Ramos (cell line): ENCODE measurements at regions not wholly inside any gene's neighbourhood (a gene's known extent, or its start where the extent isn't known, plus 50 kb on each side); places are given as distances from the start of the nearest gene placed in this dataset.

Experiments used
- in situ Hi-C: fragments of 300-500 bp; cut with MboI; formaldehyde crosslinking; loops from one replicate; pipeline ENCODE4 v1.14.3; 2022; ENCODE audit warnings: low sequenced_read_pairs; ENCODE audit not compliant: unreplicated experiment

DNA sequence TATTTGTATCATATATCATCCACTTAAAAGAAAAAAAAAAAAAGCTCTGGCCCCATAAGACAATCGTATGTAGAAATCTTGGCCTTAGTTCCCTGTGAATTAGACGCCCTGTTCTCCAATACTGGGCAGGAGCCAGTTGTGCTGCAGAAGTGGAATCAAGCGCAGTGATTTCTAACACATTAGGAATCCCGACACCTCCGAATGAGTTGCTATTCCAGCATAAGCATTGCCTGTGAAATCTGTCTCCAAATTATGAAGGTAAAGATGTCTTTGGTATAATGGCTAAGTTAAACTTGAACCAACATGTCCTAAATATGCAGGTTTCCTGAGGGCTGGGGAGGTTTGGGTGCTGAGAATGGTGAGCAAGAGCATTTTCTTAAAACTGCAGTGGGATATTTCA, 199.4 kb upstream of the ARRDC4 start:
- in situ Hi-C loops = no loop called here

GRCh38 chr15:97783240-97783639, 177.3 kb upstream of the ARRDC4 start:
- in situ Hi-C loops = no loop called here

- in situ Hi-C loops = no loop called here
These were observed 173.8 kb upstream of the ARRDC4 start for GRCh38 chr15:97786741-97787140.

- in situ Hi-C loops = no loop called here
These were observed 170.3 kb upstream of the ARRDC4 start for GRCh38 chr15:97790180-97790579.

DNA sequence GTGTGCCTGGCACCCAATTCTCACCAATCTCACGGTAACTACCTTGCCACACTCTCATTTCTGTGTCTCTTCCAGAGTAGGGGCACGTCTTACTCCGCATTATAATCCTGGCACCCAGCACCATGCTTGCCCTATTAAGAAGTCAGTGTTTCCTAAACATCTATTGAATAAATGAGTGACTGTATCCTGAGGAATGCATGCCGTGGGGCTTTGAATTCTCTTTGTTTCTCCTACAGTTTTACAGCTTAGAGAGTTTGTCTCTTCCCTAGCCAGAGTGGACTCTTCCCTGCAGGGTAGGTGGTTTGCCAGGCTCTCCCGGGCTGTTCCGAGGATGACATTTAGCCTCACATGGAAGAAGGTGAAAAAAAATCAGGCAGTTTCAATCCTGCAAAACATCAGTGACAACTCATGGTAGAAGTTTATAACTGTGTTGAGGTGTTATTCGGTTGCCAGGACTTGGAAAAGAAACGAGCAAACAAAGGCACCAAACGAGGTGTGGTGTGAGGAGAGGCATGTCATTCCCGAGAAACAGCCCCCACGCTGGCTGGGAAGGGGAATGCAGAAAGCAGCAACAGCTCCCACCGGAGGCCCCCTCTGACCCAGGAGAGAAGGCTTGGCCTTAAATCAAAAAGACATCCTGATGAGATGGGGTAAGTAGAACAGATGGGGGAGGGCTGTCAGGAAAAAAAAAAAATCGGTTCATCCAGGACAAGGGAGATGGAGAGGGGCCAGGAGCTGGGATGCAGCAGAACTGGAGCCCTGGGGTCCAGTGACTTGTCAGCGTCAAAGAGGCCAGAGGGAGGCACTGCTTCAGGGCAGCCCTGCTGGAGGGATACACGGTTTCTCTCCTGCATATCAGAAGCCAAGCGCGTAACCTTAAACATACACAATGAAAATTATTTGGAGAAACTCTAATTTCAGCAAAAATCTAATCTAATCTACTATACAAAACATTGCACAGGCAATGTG, 168.4 kb upstream of the ARRDC4 start:
- in situ Hi-C loops = no loop called here

GRCh38 chr15:97804950-97805349, 155.6 kb upstream of the ARRDC4 start:
- in situ Hi-C loops = no loop called here

DNA sequence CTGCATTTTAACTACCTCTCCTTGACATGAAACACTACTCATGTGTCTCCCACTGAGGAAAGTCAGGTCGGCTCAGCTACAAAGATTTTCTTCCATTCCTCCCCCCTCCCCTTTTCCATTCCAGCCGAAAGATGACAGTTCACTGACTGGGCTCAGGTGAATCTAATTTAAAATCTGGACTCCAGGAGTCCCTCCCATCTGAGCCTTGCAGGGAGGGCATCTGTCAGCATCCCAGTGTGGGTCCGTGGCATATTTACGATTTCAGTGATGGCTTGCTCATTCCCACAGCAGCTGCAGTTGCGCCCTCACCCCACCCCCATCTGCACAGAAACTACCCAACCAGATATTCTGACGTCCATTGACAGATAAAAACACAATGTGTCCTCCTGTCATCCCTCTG, 153.7 kb upstream of the ARRDC4 start:
- in situ Hi-C loops = no loop called here

DNA sequence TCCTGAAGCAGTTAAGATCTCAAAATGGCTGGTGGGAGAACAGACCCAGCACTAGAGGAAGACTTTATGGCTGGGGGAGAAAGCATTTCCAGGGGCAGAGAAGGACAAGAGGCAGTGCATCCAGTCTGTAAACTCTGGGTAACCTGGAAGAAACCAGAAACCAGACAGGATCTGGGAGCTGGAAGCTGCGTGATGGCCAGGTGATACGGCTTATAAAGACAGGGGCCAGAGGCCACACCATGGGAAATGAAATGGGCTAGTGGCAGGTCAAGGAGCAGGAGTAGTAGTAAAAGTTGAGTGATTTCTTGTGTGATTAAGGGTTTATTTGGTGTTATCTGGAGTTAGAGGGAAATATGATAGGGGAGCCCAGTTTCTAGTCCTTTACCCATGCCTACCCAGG, 144.7 kb upstream of the ARRDC4 start:
- in situ Hi-C loops = no loop called here

DNA sequence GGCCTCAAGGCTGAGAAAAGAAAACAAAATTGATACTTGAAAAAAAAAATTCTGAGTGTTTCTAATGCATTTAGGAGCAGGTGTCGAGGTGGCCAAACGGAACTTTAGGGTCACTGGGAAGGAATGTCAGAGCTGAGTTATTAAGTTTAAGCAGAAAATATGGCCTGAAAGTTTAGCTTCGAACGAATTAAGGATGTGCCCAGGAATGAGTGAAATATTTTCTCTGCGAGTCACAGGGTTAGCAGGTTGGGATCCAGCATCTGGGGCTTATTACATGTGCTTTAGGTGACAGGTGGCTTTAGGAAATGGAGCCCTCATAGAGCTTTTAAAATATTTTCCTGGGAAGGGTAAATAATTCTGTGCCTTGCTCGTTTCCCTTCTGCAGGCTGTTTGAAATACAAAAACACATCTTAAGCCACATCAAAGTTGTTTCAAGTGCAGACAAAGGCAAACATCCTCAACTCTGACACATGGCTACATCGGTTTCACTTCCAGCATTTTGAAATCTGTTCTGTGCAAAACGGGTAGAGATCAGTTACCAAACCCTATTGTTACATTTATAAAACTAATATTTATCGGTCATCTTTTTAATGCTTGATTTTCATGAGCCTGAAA, 143.1 kb upstream of the ARRDC4 start:
- in situ Hi-C loops = no loop called here

- in situ Hi-C loops = no loop called here
These were observed 124.5 kb upstream of the ARRDC4 start for GRCh38 chr15:97836003-97836402.

- in situ Hi-C loops = no loop called here
These were observed 122.6 kb upstream of the ARRDC4 start for GRCh38 chr15:97837896-97838295.

DNA sequence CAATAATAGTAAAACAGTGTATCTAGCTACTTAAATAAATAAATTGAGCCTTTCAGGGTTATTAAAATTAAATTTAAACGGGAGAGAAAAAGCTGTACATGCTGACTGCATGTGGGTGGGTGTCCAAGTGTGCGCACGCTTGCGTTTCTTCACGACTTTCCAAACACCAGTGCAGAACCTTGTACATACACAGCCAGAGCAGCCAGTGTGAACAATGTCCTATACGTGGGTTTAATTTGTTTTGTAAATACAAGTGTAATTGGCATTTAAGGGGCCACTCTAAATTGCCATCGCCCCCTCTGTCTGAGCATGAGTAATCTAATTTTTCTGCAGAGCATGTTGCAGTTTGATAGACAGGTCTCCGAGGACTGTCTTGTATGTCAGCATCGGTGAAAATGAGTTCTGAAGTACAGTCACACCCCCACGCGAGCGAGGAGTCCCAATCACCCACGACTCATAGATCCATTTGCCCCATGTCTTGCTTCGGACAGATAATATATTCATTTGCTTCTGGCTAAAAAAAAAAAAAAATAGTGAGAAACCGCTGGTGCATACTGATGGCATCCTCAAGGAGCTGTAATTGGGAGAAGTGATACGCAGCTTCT, 121.8 kb upstream of the ARRDC4 start:
- in situ Hi-C loops = no loop called here

- in situ Hi-C loops = no loop called here
These were observed 120.0 kb upstream of the ARRDC4 start for GRCh38 chr15:97840501-97840900.

DNA sequence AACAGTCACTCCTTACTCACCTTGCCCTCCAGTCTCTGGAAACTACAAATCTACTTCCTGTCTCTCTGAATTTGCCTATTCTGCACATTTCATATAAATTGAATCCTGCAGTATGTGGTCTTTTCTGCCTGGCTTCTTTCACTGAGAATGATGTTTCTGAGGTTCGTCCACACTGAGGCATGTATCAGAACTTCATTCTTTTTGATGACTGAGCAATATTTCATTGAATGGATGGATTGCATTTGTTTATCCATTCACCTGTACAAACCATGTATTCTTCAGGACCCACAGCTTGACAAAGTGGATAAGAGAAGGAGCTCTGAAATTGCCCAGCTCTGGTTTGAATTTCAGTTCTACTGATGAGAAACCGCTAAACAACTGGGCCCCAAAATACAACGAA, 118.9 kb upstream of the ARRDC4 start:
- in situ Hi-C loops = no loop called here

GRCh38 chr15:97849183-97849582, 111.3 kb upstream of the ARRDC4 start:
- in situ Hi-C loops = no loop called here

DNA sequence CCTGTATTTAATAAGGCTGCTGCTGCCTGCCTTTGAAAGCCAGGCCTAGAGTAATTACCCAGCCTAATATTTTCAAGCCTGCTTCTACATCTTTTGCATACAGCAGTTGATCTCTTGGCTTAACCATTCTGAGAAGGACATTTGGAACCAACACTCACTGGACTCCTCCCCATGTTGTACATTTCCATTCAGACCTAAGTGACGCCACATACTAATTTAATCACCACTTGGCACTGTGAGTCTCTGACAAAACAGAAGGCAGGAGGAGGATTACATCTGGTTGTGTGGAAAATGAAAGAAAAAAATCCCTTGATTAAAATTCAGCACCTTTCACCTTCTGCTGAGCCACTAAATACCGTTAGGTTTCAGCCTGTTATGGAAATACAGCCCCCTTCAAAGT, 102.2 kb upstream of the ARRDC4 start:
- in situ Hi-C loops = no loop called here

- in situ Hi-C loops = no loop called here
These were observed 98.8 kb upstream of the ARRDC4 start for GRCh38 chr15:97861529-97862260.

DNA sequence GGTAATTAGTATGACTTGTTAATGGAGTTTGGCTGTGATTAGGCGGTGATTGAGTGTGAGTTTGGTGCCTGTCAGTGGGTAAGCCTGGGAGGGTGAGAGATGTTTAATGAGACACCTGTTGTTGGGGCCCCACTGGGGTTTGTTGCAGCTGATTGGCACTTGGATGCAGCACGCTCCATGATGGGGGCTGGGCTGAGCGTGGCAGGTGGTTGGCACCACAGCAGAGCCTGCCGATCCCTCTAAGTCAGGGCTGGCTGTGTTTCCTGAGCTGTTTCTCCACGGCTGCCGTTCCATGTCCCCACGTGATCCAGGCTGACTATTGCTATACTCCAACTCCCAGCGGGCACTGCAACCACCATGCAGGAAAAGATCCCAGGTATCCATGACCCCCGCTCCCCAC, 93.5 kb upstream of the ARRDC4 start:
- in situ Hi-C loops = no loop called here

DNA sequence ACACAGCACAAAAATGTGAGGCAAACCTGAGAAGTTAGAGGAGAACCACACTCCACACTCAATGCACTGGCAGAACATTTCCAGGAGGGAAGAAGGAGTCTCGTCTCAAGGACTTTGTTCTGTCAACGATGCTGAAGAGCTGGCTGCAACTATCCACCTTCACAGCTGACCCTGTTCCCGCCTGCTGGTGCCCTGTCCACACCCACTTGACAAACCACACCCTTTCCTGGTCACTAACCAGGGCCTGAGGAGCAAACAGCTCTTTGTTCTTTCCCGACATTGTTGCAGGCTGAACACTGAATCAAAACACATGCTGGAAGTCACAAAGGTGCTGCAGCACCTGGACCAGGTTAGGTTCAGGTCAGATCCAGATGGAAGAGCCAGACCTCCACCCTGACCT, 92.6 kb upstream of the ARRDC4 start:
- in situ Hi-C loops = no loop called here

GRCh38 chr15:97868981-97869380, 91.5 kb upstream of the ARRDC4 start:
- in situ Hi-C loops = no loop called here

- in situ Hi-C loops = no loop called here
These were observed 89.7 kb upstream of the ARRDC4 start for GRCh38 chr15:97870771-97871170.
